B cell (primary cell): ENCODE measurements at regions not wholly inside any gene's neighbourhood (a gene's known extent, or its start where the extent isn't known, plus 50 kb on each side); places are given as distances from the start of the nearest gene placed in this dataset.

Experiments used
- CTCF ChIP-seq: fragments of 200-600 bp; IDR thresholded peaks from one replicate; pipeline ENCODE4 v1.8.0; 2022; ENCODE audit warnings: antibody characterized with exemption, mild to moderate bottlenecking
- EZH2 ChIP-seq: IDR thresholded peaks from 2 replicates; pipeline ENCODE4 v1.6.1; 2012; ENCODE audit warnings: borderline replicate concordance, low read depth, mild to moderate bottlenecking, moderate library complexity, low read length; ENCODE audit not compliant: insufficient read depth, poor library complexity, severe bottlenecking

- TF ChIP-seq CTCF (no peak), EZH2 (no peak)
These were observed 1065.8 kb upstream of the MIR17HG start for GRCh38 chr13:90281709-90282108.
